LNCaP clone FGC (cell line): ENCODE measurements at regions not wholly inside any gene's neighbourhood (a gene's known extent, or its start where the extent isn't known, plus 50 kb on each side); places are given as distances from the start of the nearest gene placed in this dataset.

Source experiments
- DNase-seq: peaks from one replicate; pipeline ENCODE4 v3.0.0-alpha.2; 2011; ENCODE audit warnings: low read depth
- H3K4me3 ChIP-seq: 2 replicates; pipeline ENCODE4 v1.5.1; 2011; ENCODE audit warnings: mild to moderate bottlenecking, low read depth, low read length, control low read depth
- CTCF ChIP-seq: IDR thresholded peaks from 2 replicates; pipeline ENCODE4 v1.5.1; 2012; ENCODE audit warnings: mild to moderate bottlenecking; ENCODE audit not compliant: control insufficient read depth, insufficient read depth; ENCODE audit errors: extremely low read depth

GRCh38 chr2:19527771-19528170 lies 169.3 kb upstream of the OSR1 start:
- no peak for DNase-seq
- no peak for TF ChIP-seq CTCF
- H3K4me3 ChIP-seq, result no peak overlapping the region

GRCh38 chr2:19525313-19525712 lies 166.9 kb upstream of the OSR1 start:
- DNase-seq, result no peak
- no peak for TF ChIP-seq CTCF
- H3K4me3 ChIP-seq, result no peak overlapping the region

- no peak overlapping the region for H3K4me3 ChIP-seq
- TF ChIP-seq CTCF, result no peak
- no peak for DNase-seq
Observed at GRCh38 chr2:19519045-19519444, 160.6 kb upstream of the OSR1 start.

- H3K4me3 ChIP-seq, result no peak overlapping the region
- DNase-seq, result no peak
- no peak for TF ChIP-seq CTCF
Observed at GRCh38 chr2:19507137-19507536, 148.7 kb upstream of the OSR1 start.

- DNase-seq, result no peak
- no peak for TF ChIP-seq CTCF
- no peak overlapping the region for H3K4me3 ChIP-seq
Observed at GRCh38 chr2:19505199-19506136, 147.0 kb upstream of the OSR1 start.

GRCh38 chr2:19504400-19505198 lies 146.2 kb upstream of the OSR1 start:
- peak; percentile 38 for DNase-seq
- H3K4me3 ChIP-seq, result no peak overlapping the region
- TF ChIP-seq CTCF, result no peak
